Right lung (tissue), 2 donors: ENCODE measurements at regions not wholly inside any gene's neighbourhood (a gene's known extent, or its start where the extent isn't known, plus 50 kb on each side); places are given as distances from the start of the nearest gene placed in this dataset.

ENCODE experiments used
- DNase-seq, 2 donors: peaks; one replicate each; pipeline ENCODE4 v3.0.0-alpha.2; 2013

DNA sequence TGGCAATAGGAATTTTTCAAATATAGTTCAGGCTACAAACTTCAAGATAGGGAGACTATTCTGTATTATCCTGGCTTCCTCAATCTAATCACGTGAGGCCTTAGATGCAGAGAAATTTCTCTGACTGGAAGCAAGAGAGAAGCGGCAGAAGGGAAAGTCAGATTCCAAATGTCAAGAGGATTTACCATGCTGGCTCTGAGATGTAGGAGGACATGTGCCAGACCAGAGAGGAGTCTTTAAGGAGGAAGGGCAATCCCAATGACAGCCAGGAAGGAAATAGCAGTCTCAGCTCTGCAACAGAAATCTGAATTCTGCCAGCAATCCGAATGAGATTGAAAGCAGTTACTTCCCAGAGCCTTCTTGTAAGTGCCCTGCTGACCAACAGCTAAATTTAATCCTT lies 57.4 kb downstream of the NUTM2E start:
- peak in 1 of 2 donors; percentile 9 for DNase-seq

DNA sequence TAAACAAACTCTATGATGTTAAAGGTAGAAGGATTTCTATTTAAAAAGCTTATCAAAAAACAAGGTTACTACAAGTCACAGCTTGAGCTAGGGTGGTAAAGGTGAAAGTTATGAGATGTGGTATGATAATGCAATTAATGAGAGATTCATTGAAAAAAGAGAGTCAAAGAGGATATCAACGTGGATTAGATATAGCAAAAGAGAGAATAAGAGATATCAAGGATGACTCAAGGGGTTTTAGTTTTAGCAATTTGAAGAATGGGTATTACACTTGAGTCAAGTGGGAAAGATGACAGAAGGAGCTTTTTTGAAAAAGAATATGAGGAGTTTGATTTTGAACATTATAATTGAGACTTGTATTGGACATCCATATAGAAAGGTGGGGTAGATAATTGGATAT lies 59.8 kb downstream of the NUTM2E start:
- DNase-seq = no peak
